ENCODE measurements at regions not wholly inside any gene's neighbourhood (a gene's known extent, or its start where the extent isn't known, plus 50 kb on each side); places are given as distances from the start of the nearest gene placed in this dataset.
A peak's percentile ranks its signal among the peaks of the same experiment; 100 is the strongest.

- no peak for FAIRE-seq
- no peak overlapping the region for H3K27ac ChIP-seq (ENCODE audit: low read depth in 2 of 2, low read length in 2 of 2)
- peaks cover 0 to 6% (median 0%) of the 10 kb centered on the region in 3 donors for H3K9me3 ChIP-seq (ENCODE audit: control insufficient read depth in 2 of 3, insufficient read depth in 1 of 3, low read length in 3 of 3)
- no peaks in the 10 kb centered on the region for H3K36me3 ChIP-seq (ENCODE audit: control insufficient read depth in 2 of 3, insufficient read depth in 3 of 3, low read length in 3 of 3)
- peaks cover 0 to 7% (median 3%) of the 10 kb centered on the region in 3 donors for H3K4me1 ChIP-seq (ENCODE audit: control insufficient read depth in 2 of 3, insufficient read depth in 2 of 3, low read depth in 1 of 3, low read length in 3 of 3)
- DNase-seq = peak in 2 of 5 donors; percentile 32 to 43
- TF ChIP-seq, protein P1, sequence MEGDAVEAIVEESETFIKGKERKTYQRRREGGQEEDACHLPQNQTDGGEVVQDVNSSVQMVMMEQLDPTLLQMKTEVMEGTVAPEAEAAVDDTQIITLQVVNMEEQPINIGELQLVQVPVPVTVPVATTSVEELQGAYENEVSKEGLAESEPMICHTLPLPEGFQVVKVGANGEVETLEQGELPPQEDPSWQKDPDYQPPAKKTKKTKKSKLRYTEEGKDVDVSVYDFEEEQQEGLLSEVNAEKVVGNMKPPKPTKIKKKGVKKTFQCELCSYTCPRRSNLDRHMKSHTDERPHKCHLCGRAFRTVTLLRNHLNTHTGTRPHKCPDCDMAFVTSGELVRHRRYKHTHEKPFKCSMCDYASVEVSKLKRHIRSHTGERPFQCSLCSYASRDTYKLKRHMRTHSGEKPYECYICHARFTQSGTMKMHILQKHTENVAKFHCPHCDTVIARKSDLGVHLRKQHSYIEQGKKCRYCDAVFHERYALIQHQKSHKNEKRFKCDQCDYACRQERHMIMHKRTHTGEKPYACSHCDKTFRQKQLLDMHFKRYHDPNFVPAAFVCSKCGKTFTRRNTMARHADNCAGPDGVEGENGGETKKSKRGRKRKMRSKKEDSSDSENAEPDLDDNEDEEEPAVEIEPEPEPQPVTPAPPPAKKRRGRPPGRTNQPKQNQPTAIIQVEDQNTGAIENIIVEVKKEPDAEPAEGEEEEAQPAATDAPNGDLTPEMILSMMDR (IDR thresholded peaks at IDR 0.05; ENCODE audit: borderline replicate concordance, extremely low read depth, insufficient read depth) = no peak
- intact Hi-C loops (cut with DNase I) = no loop called here
- no peak overlapping the region for H3K4me3 ChIP-seq (ENCODE audit: low read length in 3 of 3)
- H3K27me3 ChIP-seq (ENCODE audit: control insufficient read depth, insufficient read depth, low read length) = no peaks in the 10 kb centered on the region
- no peak overlapping the region for H3K9ac ChIP-seq (ENCODE audit: low read length in 3 of 3)
These were observed 142.6 kb upstream of the NCOR2 start for GRCh38 chr12:124709722-124710687.

GRCh38 chr12:124707316-124707715, 139.9 kb upstream of the NCOR2 start:
- FAIRE-seq = no peak

GRCh38 chr12:124706363-124706762, 139.0 kb upstream of the NCOR2 start:
- Histone ChIP-seq H3K9ac (ENCODE audit: low read length in 3 of 3) (no peak overlapping the region), H3K27ac (ENCODE audit: low read depth in 2 of 2, low read length in 2 of 2) (no peak overlapping the region), H3K9me3 (ENCODE audit: control insufficient read depth in 2 of 3, insufficient read depth in 1 of 3, low read length in 3 of 3) (peaks cover 0 to 6% (median 0%) of the 10 kb centered on the region in 3 donors), H3K27me3 (ENCODE audit: control insufficient read depth, insufficient read depth, low read length) (no peaks in the 10 kb centered on the region), H3K36me3 (ENCODE audit: control insufficient read depth in 2 of 3, insufficient read depth in 3 of 3, low read length in 3 of 3) (no peaks in the 10 kb centered on the region), H3K4me3 (ENCODE audit: low read length in 3 of 3) (no peak overlapping the region), H3K4me1 (ENCODE audit: control insufficient read depth in 2 of 3, insufficient read depth in 2 of 3, low read depth in 1 of 3, low read length in 3 of 3) (no peaks in the 10 kb centered on the region)
- intact Hi-C loops (cut with DNase I) = no loop called here
- peak in 1 of 5 donors; percentile 17 for DNase-seq
- TF ChIP-seq, protein P1 (IDR thresholded peaks at IDR 0.05; ENCODE audit: borderline replicate concordance, extremely low read depth, insufficient read depth) = no peak
- FAIRE-seq = no peak

More at GRCh38 chr12:124707316-124707715, 139.9 kb upstream of the NCOR2 start:
- Histone ChIP-seq H3K9ac (ENCODE audit: low read length in 3 of 3) (no peak overlapping the region), H3K36me3 (ENCODE audit: control insufficient read depth in 2 of 3, insufficient read depth in 3 of 3, low read length in 3 of 3) (no peaks in the 10 kb centered on the region), H3K9me3 (ENCODE audit: control insufficient read depth in 2 of 3, insufficient read depth in 1 of 3, low read length in 3 of 3) (peaks cover 0 to 6% (median 0%) of the 10 kb centered on the region in 3 donors), H3K27me3 (ENCODE audit: control insufficient read depth, insufficient read depth, low read length) (no peaks in the 10 kb centered on the region), H3K27ac (ENCODE audit: low read depth in 2 of 2, low read length in 2 of 2) (no peak overlapping the region), H3K4me1 (ENCODE audit: control insufficient read depth in 2 of 3, insufficient read depth in 2 of 3, low read depth in 1 of 3, low read length in 3 of 3) (no peaks in the 10 kb centered on the region), H3K4me3 (ENCODE audit: low read length in 3 of 3) (no peak overlapping the region)
- TF ChIP-seq, protein P1 (IDR thresholded peaks at IDR 0.05; ENCODE audit: borderline replicate concordance, extremely low read depth, insufficient read depth) = no peak
- peak in 1 of 5 donors; percentile 32 for DNase-seq
- intact Hi-C loops (cut with DNase I) = no loop called here

All from kidney (tissue), 13 donors.